B cell (primary cell): ENCODE measurements at regions not wholly inside any gene's neighbourhood (a gene's known extent, or its start where the extent isn't known, plus 50 kb on each side); places are given as distances from the start of the nearest gene placed in this dataset.

Experiments used
- ATAC-seq: fragments of 200-7000 bp; cut with Tn5 transposase; one replicate; pipeline ENCODE4 v1.10.0; 2021; ENCODE audit warnings: low read depth, mild to moderate bottlenecking, moderate number of reproducible peaks, moderate library complexity
- CTCF ChIA-PET: fragments of 350-600 bp; sonication (Branson Sonifier 250); formaldehyde crosslinking; loops from one replicate; lab custom pipeline; 2021; ENCODE audit warnings: antibody characterized with exemption, inconsistent platforms; lab: Charles Lee
- POLR2A ChIA-PET: fragments of 350-600 bp; sonication (Branson Sonifier 250); formaldehyde crosslinking; loops from one replicate; lab custom pipeline; 2021; ENCODE audit warnings: antibody characterized with exemption; lab: Charles Lee
- DNase-seq: peaks from one replicate; pipeline ENCODE4 v3.0.0; 2013
- H2AFZ ChIP-seq: 2 replicates; pipeline ENCODE4 v1.6.1; 2012; ENCODE audit warnings: mild to moderate bottlenecking, low read depth, low read length; ENCODE audit not compliant: insufficient read depth, poor library complexity, severe bottlenecking
- H3K27ac ChIP-seq, 2 donors: 1 replicate in 1 of 2; 2 replicates in 1 of 2; pipeline ENCODE4 v1.5.1; 2012 to 2013; ENCODE audit warnings: low read length in 2 of 2, mild to moderate bottlenecking in 2 of 2, moderate library complexity in 1 of 2
- H3K27me3 ChIP-seq, 4 experiments: fragments of 200-600 bp in 1 of 4; sonication (generic) in 1 of 4; replicated peaks in 1 of 4; 1 replicate in 2 of 4; 2 replicates in 2 of 4; pipeline versions ENCODE4 v1.6.1 to v1.7.0; 2013 to 2016; ENCODE audit warnings: low read length in 3 of 4, mild to moderate bottlenecking in 2 of 4, mixed read lengths in 1 of 4, moderate library complexity in 1 of 4; ENCODE audit not compliant: insufficient read depth in 4 of 4, control insufficient read depth in 3 of 4; ENCODE audit errors: control extremely low read depth in 1 of 4
- H3K36me3 ChIP-seq, 2 experiments: replicated peaks in 1 of 2; 1 replicate in 1 of 2; 2 replicates in 1 of 2; pipeline versions ENCODE4 v1.6.1 to v1.7.1; 2013; ENCODE audit warnings: low read length in 1 of 2; ENCODE audit not compliant: insufficient read depth in 2 of 2, control insufficient read depth in 1 of 2; ENCODE audit errors: control extremely low read depth in 1 of 2, extremely low read depth in 1 of 2
- H3K4me1 ChIP-seq, 2 donors: fragments of 200-600 bp in 1 of 2; sonication (generic) in 1 of 2; 1 replicate in 1 of 2; 2 replicates in 1 of 2; pipeline versions ENCODE4 v1.5.1 to v1.6.1; 2013 to 2017; ENCODE audit warnings: low read length in 2 of 2; ENCODE audit not compliant: control insufficient read depth in 2 of 2, insufficient read depth in 2 of 2
- H3K4me2 ChIP-seq: replicated peaks from 2 replicates; pipeline ENCODE3; 2012; ENCODE audit warnings: mild to moderate bottlenecking, low read depth, low read length; ENCODE audit not compliant: poor library complexity, severe bottlenecking
- H3K4me3 ChIP-seq, 5 experiments: fragments of 200-600 bp in 1 of 5; sonication (generic) in 1 of 5; 1 replicate in 3 of 5; 2 replicates in 2 of 5; pipeline versions ENCODE4 v1.5.1 to v1.7.0; 2011 to 2016; ENCODE audit warnings: low read length in 4 of 5, mild to moderate bottlenecking in 4 of 5, low read depth in 2 of 5, control low read depth in 1 of 5, moderate library complexity in 1 of 5; ENCODE audit not compliant: insufficient read depth in 1 of 5; ENCODE audit errors: control extremely low read depth in 1 of 5, extremely low read depth in 1 of 5
- H3K79me2 ChIP-seq: fragments of 200-600 bp; sonication (generic); one replicate; pipeline ENCODE4 v1.6.0; 2016; ENCODE audit warnings: low read length; ENCODE audit not compliant: control insufficient read depth, insufficient read depth
- H3K9ac ChIP-seq: fragments of 200-600 bp; sonication (generic); 2 replicates; pipeline ENCODE4 v1.6.1; 2017; ENCODE audit warnings: mild to moderate bottlenecking, low read length, moderate library complexity
- H3K9me3 ChIP-seq, 3 donors: one replicate each; pipeline versions ENCODE4 v1.6.1 to v1.7.1; 2013; ENCODE audit warnings: low read length in 2 of 3; ENCODE audit not compliant: control insufficient read depth in 2 of 3, insufficient read depth in 1 of 3; ENCODE audit errors: control extremely low read depth in 1 of 3
- H4K20me1 ChIP-seq: 2 replicates; pipeline ENCODE4 v1.6.0; 2012; ENCODE audit warnings: mild to moderate bottlenecking, low read length; ENCODE audit not compliant: insufficient read depth, control insufficient read depth, poor library complexity, severe bottlenecking
- H3K27ac Mint-ChIP-seq: one replicate; pipeline ENCODE4 v1.8.0; 2021; ENCODE audit warnings: mixed read lengths
- H3K27me3 Mint-ChIP-seq: one replicate; pipeline ENCODE4 v1.8.0; 2021; ENCODE audit warnings: mixed read lengths
- H3K4me1 Mint-ChIP-seq: one replicate; pipeline ENCODE4 v1.8.0; 2021; ENCODE audit warnings: mixed read lengths
- H3K4me3 Mint-ChIP-seq: one replicate; pipeline ENCODE4 v1.8.0; 2021; ENCODE audit warnings: mixed read lengths
- H3K9me3 Mint-ChIP-seq: one replicate; pipeline ENCODE4 v1.8.0; 2022; ENCODE audit warnings: mixed read lengths; ENCODE audit not compliant: insufficient read depth
- CTCF ChIP-seq: fragments of 200-600 bp; IDR thresholded peaks from one replicate; pipeline ENCODE4 v1.8.0; 2022; ENCODE audit warnings: antibody characterized with exemption, mild to moderate bottlenecking
- EZH2 ChIP-seq: IDR thresholded peaks from 2 replicates; pipeline ENCODE4 v1.6.1; 2012; ENCODE audit warnings: borderline replicate concordance, low read depth, mild to moderate bottlenecking, moderate library complexity, low read length; ENCODE audit not compliant: insufficient read depth, poor library complexity, severe bottlenecking
- WGBS: methylation state at CpG from one replicate; pipeline ENCODE4 v1.1.5; 2013; ENCODE audit warnings: missing lambda C conversion rate; ENCODE audit not compliant: insufficient coverage; 5-methylcytosine and 5-hydroxymethylcytosine counted together
- intact Hi-C: fragments of 100-400 bp; cut with micrococcal nuclease; formaldehyde crosslinking; loops from one replicate; pipeline ENCODE4 v1.10.0; 2022

GRCh38 chr3:188949456-188949855 is 222.3 kb upstream of the TPRG1 start:
- Mint-ChIP-seq H3K4me1 (peaks cover 10% of the 10 kb centered on the region), H3K27ac (no peak overlapping the region), H3K9me3 (no peaks in the 10 kb centered on the region), H3K27me3 (peaks cover 15% of the 10 kb centered on the region), H3K4me3 (no peak overlapping the region)
- POLR2A ChIA-PET: no interaction called here
- H3K9me3 ChIP-seq: no peaks in the 10 kb centered on the region
- CTCF ChIA-PET: no interaction called here
- no peak overlapping the region for H3K4me3 ChIP-seq
- no peaks in the 10 kb centered on the region for H4K20me1 ChIP-seq
- H3K9ac ChIP-seq: no peak overlapping the region
- 94% methylated on average over 2 of the region's 2 CpGs for WGBS
- intact Hi-C loops: no loop called here
- ATAC-seq (no peak), DNase-seq (no peak)
- H3K27me3 ChIP-seq: peaks cover 0 to 22% (median 8%) of the 10 kb centered on the region in 4 experiments
- TF ChIP-seq CTCF (no peak), EZH2 (no peak)
- no peak overlapping the region for H3K4me2 ChIP-seq
- H2AFZ ChIP-seq: no peak overlapping the region
- no peaks in the 10 kb centered on the region for H3K36me3 ChIP-seq
- no peak overlapping the region for H3K27ac ChIP-seq
- no peaks in the 10 kb centered on the region for H3K79me2 ChIP-seq
- H3K4me1 ChIP-seq: peaks cover 9 to 13% of the 10 kb centered on the region in 2 donors

GRCh38 chr3:188949996-188950395 is 221.8 kb upstream of the TPRG1 start:
- peaks cover 9 to 13% of the 10 kb centered on the region in 2 donors for H3K4me1 ChIP-seq
- Mint-ChIP-seq H3K4me3 (no peak overlapping the region), H3K4me1 (peaks cover 10% of the 10 kb centered on the region), H3K27ac (no peak overlapping the region), H3K9me3 (no peaks in the 10 kb centered on the region), H3K27me3 (peaks cover 15% of the 10 kb centered on the region)
- H3K9me3 ChIP-seq: no peaks in the 10 kb centered on the region
- DNase-seq (no peak), ATAC-seq (no peak)
- H3K27ac ChIP-seq: no peak overlapping the region
- ChIA-PET CTCF (interaction anchor here (16.3 kb wide), 1 partner anchor 1213 kb away, joined by 1008 read pairs; no protein-coding TSS in a partner anchor), POLR2A (no interaction called here)
- H3K9ac ChIP-seq: no peak overlapping the region
- intact Hi-C loops: loop anchor here (5.0 to 10.0 kb wide), 2 partner anchors 198 to 975 kb away; no protein-coding TSS in a partner anchor
- H2AFZ ChIP-seq: no peak overlapping the region
- no peak overlapping the region for H3K4me3 ChIP-seq
- H3K79me2 ChIP-seq: no peaks in the 10 kb centered on the region
- H3K4me2 ChIP-seq: no peak overlapping the region
- 86% methylated on average over 1 of the region's 1 CpG for WGBS
- H3K27me3 ChIP-seq: peaks cover 0 to 22% (median 8%) of the 10 kb centered on the region in 4 experiments
- no peak for TF ChIP-seq EZH2
- no peak for TF ChIP-seq CTCF
- no peaks in the 10 kb centered on the region for H3K36me3 ChIP-seq
- no peaks in the 10 kb centered on the region for H4K20me1 ChIP-seq
